Spleen (tissue), 11 donors: ENCODE measurements at regions not wholly inside any gene's neighbourhood (a gene's known extent, or its start where the extent isn't known, plus 50 kb on each side); places are given as distances from the start of the nearest gene placed in this dataset.
"Not testable (repeated sequence)": the region's sequence is repeated elsewhere in the genome, so short reads cannot be mapped to it uniquely, and the experiment has no call there.

Experiments used
- DNase-seq: peaks from one replicate; pipeline ENCODE4 v3.0.0-alpha.2; 2020
- H3K27ac ChIP-seq, 8 donors: fragments of 200-600 bp; sonication (generic) in 7 of 8; 1 replicate in 4 of 8; 2 replicates in 4 of 8; pipeline versions ENCODE4 v1.5.0 to v1.8.0; 2016 to 2021; ENCODE audit warnings: inconsistent platforms in 4 of 8, mild to moderate bottlenecking in 4 of 8, moderate library complexity in 1 of 8
- H3K27me3 ChIP-seq, 7 donors: fragments of 200-600 bp; sonication (generic) in 6 of 7; replicated peaks in 1 of 7; 1 replicate in 4 of 7; 2 replicates in 3 of 7; pipeline versions ENCODE4 v1.5.0 to v1.8.0; 2016 to 2021; ENCODE audit warnings: inconsistent platforms in 3 of 7, mild to moderate bottlenecking in 1 of 7
- H3K36me3 ChIP-seq, 6 donors: fragments of 200-600 bp; sonication (generic) in 5 of 6; 1 replicate in 4 of 6; 2 replicates in 2 of 6; pipeline versions ENCODE4 v1.5.0 to v1.8.0; 2016 to 2021; ENCODE audit warnings: inconsistent platforms in 2 of 6
- H3K4me1 ChIP-seq, 6 donors: fragments of 200-600 bp; sonication (generic) in 5 of 6; 1 replicate in 3 of 6; 2 replicates in 3 of 6; pipeline versions ENCODE4 v1.5.0 to v1.8.0; 2016 to 2021; ENCODE audit warnings: inconsistent platforms in 3 of 6
- H3K4me3 ChIP-seq, 8 donors: fragments of 200-600 bp; sonication (generic) in 7 of 8; 1 replicate in 4 of 8; 2 replicates in 4 of 8; pipeline versions ENCODE4 v1.5.0 to v1.8.0; 2016 to 2021; ENCODE audit warnings: inconsistent platforms in 4 of 8, mild to moderate bottlenecking in 4 of 8, moderate library complexity in 2 of 8
- H3K9me3 ChIP-seq, 8 donors: fragments of 200-600 bp; sonication (generic) in 7 of 8; 1 replicate in 4 of 8; 2 replicates in 4 of 8; pipeline versions ENCODE4 v1.5.0 to v1.8.0; 2016 to 2021; ENCODE audit warnings: inconsistent platforms in 4 of 8
- CTCF ChIP-seq, 11 experiments: fragments of 200-600 bp in 7 of 11; fragments of 450-650 bp in 4 of 11; sonication (generic) in 4 of 11; IDR thresholded peaks in 8 of 11; conservative IDR thresholded peaks in 3 of 11; 1 replicate in 7 of 11; 2 replicates in 4 of 11; pipeline versions ENCODE4 v1.4.0 to v1.8.0; 2016 to 2021; ENCODE audit warnings: antibody characterized with exemption in 11 of 11, inconsistent platforms in 4 of 11, mild to moderate bottlenecking in 1 of 11
- POLR2A ChIP-seq, 3 donors: fragments of 450-650 bp; IDR thresholded peaks; one replicate each; pipeline ENCODE4 v1.5.1; 2017; ENCODE audit warnings: antibody characterized with exemption in 3 of 3, mild to moderate bottlenecking in 1 of 3
- POLR2AphosphoS5 ChIP-seq, 3 donors: sonication (generic); formaldehyde crosslinking; IDR thresholded peaks; one replicate each; pipeline ENCODE4 v1.5.1; 2017; ENCODE audit warnings: antibody characterized with exemption in 3 of 3
- WGBS, 5 donors: extraction: QIAGEN DNeasy Blood & Tissue Kit in 3 of 5; methylation state at CpG; one replicate each; pipeline versions ENCODE4 v1.1.5 to v1.1.7; 2013 to 2018; 5-methylcytosine and 5-hydroxymethylcytosine counted together
- intact Hi-C: fragments of 100-400 bp; cut with DNase I; formaldehyde crosslinking; loops from one replicate; pipeline ENCODE4 v1.15.0; 2023; ENCODE audit warnings: low total_unique reads
- donor health status: healthy with polysubstance abuse.
- donor health status: DM: no; HTN: no; CAD: no; lungs with moderate emphysema.
- donor health status: DM: no; HTN: no; CAD: no.
- donor health status: Bipolar disorder and iron deficiency.
- donor health status: healthy.
- donor health status: DM: no; HTN: no; CAD: no.
- donor health status: DM: yes; HTN: yes; CAD: no.

- H3K4me3 ChIP-seq: no peak overlapping the region
- H3K27me3 ChIP-seq: no peaks in the 10 kb centered on the region
- no peaks in the 10 kb centered on the region for H3K36me3 ChIP-seq
- no peak for DNase-seq
- H3K9me3 ChIP-seq: peaks cover 0 to 55% (median 19%) of the 10 kb centered on the region in 8 donors
- intact Hi-C loops: no loop called here
- TF ChIP-seq POLR2A (IDR thresholded peaks at IDR 0.05): no peak
- no peak for TF ChIP-seq POLR2AphosphoS5 (IDR thresholded peaks at IDR 0.05)
- TF ChIP-seq CTCF (IDR thresholded peaks at IDR 0.05 in 8 of 11, conservative IDR thresholded peaks at IDR 0.05 in 3 of 11): no peak
- H3K4me1 ChIP-seq: no peaks in the 10 kb centered on the region
- H3K27ac ChIP-seq: no peak overlapping the region
Measured at GRCh38 chr21:21997390-21998333, 999.5 kb downstream of the NCAM2 start.

- Histone ChIP-seq H3K4me1 (no peaks in the 10 kb centered on the region), H3K27me3 (no peaks in the 10 kb centered on the region), H3K36me3 (no peaks in the 10 kb centered on the region), H3K9me3 (peaks cover 0 to 27% (median 2%) of the 10 kb centered on the region in 8 donors), H3K27ac (no peak overlapping the region), H3K4me3 (no peak overlapping the region)
- no peak for DNase-seq
- 63 to 85% (median 78%) methylated on average over 1 of the region's 1 CpG for WGBS, 5 donors
- TF ChIP-seq POLR2AphosphoS5 (IDR thresholded peaks at IDR 0.05) (no peak), CTCF (IDR thresholded peaks at IDR 0.05 in 8 of 11, conservative IDR thresholded peaks at IDR 0.05 in 3 of 11) (no peak), POLR2A (IDR thresholded peaks at IDR 0.05) (no peak)
- intact Hi-C loops: no loop called here
Measured at GRCh38 chr21:22019766-22020165, 1021.6 kb downstream of the NCAM2 start.

- Histone ChIP-seq H3K36me3 (no peaks in the 10 kb centered on the region), H3K9me3 (peaks cover 0 to 24% (median 2%) of the 10 kb centered on the region in 8 donors), H3K4me1 (no peaks in the 10 kb centered on the region), H3K27me3 (no peaks in the 10 kb centered on the region), H3K4me3 (no peak overlapping the region), H3K27ac (no peak overlapping the region)
- TF ChIP-seq POLR2AphosphoS5 (IDR thresholded peaks at IDR 0.05) (no peak), POLR2A (IDR thresholded peaks at IDR 0.05) (no peak), CTCF (IDR thresholded peaks at IDR 0.05 in 8 of 11, conservative IDR thresholded peaks at IDR 0.05 in 3 of 11) (no peak)
- intact Hi-C loops: no loop called here
- no peak for DNase-seq
- 48 to 77% (median 56%) methylated on average over 3 of the region's 3 CpGs for WGBS, 5 donors
Measured at GRCh38 chr21:22020221-22020620, 1022.0 kb downstream of the NCAM2 start.

GRCh38 chr21:22023896-22024295 is 1025.7 kb downstream of the NCAM2 start:
- H3K9me3 ChIP-seq: peaks cover 0 to 17% (median 0%) of the 10 kb centered on the region in 8 donors
- H3K4me1 ChIP-seq, H3K27me3 ChIP-seq, intact Hi-C loops, H3K27ac ChIP-seq, DNase-seq, H3K36me3 ChIP-seq, H3K4me3 ChIP-seq: not testable (repeated sequence)
- 59 to 63% (median 60%) methylated on average over 2 of the region's 2 CpGs for WGBS, 5 donors
